Sciatic nerve (tissue), 2 donors: ENCODE measurements at regions not wholly inside any gene's neighbourhood (a gene's known extent, or its start where the extent isn't known, plus 50 kb on each side); places are given as distances from the start of the nearest gene placed in this dataset.
"Not testable (repeated sequence)": the region's sequence is repeated elsewhere in the genome, so short reads cannot be mapped to it uniquely, and the experiment has no call there.

ENCODE experiments used
- ATAC-seq: fragments of 200-7000 bp; cut with Tn5 transposase; one replicate; pipeline ENCODE4 v1.9.1; 2020; ENCODE audit warnings: mild to moderate bottlenecking, moderate library complexity
- DNase-seq: peaks from one replicate; pipeline ENCODE4 v3.0.0-alpha.2; 2020; ENCODE audit warnings: low spot score
- intact Hi-C: fragments of 100-400 bp; cut with DNase I; formaldehyde crosslinking; loops from one replicate; pipeline ENCODE4 v1.14.2; 2022
- donor health status: DM: no; HTN: no; CAD: no.
- donor health status: DM: no; HTN: no; CAD: no.

- intact Hi-C loops = no loop called here
- no peak for ATAC-seq
- DNase-seq = no peak
Observed at GRCh38 chr11:34001557-34002064, 49.9 kb upstream of the CAPRIN1 start.

GRCh38 chr11:33999393-33999792 lies 52.1 kb upstream of the CAPRIN1 start:
- no peak for DNase-seq
- ATAC-seq = no peak
- intact Hi-C loops = loop anchor here (5.0 kb wide), 2 partner anchors 363 to 1338 kb away; no protein-coding TSS in a partner anchor

DNA sequence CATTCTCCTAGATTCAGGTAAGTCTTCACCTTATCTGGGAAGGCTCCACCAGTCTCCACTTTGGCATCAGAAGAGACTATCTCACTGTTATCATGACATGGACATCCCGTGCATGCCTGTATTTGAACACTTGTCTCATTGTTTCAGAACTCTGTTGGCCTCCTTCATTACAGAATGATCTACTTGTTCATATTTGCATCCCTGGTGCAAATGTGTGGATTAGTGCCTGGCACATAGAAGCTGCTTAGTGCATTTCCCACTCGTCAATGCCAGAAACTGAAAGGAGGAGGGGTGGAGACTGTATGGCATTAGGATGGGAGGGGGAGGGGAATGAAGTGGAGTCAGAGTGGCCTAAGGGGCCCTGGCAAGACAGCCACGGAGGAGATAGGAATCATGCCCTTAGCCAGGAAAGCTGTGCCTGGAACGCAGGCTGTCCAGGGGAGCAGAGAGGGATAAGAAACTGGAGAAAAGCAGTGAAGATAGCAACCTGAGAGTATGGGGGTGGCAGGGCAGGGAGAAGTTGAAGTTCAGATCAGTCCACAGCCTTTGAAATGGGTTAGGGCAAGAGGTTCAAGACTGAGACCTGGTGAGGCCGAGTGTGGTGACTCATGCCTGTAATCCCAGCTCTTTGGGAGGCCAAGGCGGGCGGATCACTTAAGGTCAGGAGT lies 53.8 kb upstream of the CAPRIN1 start:
- DNase-seq (no peak), ATAC-seq (no peak)
- intact Hi-C loops = loop anchor here (5.0 kb wide), 2 partner anchors 365 to 1340 kb away; no protein-coding TSS in a partner anchor

GRCh38 chr11:33996498-33997454 lies 54.8 kb upstream of the CAPRIN1 start:
- intact Hi-C loops = loop anchor here (5.0 kb wide), 2 partner anchors 366 to 1341 kb away; no protein-coding TSS in a partner anchor
- DNase-seq (peak; percentile 79), ATAC-seq (peak; percentile 93)

DNA sequence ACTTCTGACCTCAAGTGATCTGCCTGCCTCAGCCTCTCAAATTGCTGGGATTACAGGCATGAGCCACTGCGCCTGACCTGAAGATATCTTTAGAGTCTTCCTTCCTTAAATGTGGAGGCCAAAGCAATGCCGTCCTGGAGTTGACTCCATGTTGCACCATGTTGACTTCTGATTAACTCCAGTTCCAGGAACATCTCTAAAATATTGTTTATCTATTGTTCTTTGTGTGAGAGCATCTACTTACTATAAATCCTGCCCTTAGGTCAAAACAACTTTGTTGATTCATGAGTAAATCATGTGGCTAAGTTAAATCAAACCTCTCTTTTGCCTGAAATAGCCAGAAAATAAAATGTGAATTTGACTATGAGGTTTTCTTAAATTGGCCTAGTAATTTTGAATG lies 56.6 kb upstream of the CAPRIN1 start:
- no peak for ATAC-seq
- DNase-seq = no peak
- intact Hi-C loops = loop anchor here (5.0 kb wide), 2 partner anchors 367 to 1342 kb away; no protein-coding TSS in a partner anchor

- ATAC-seq, intact Hi-C loops, DNase-seq: not testable (repeated sequence)
Observed at GRCh38 chr11:33991136-33991535, 60.4 kb upstream of the CAPRIN1 start.

GRCh38 chr11:33990131-33990530 lies 61.4 kb upstream of the CAPRIN1 start:
- DNase-seq, intact Hi-C loops, ATAC-seq: not testable (repeated sequence)

- ATAC-seq = no peak
- intact Hi-C loops = loop anchor here (10.0 kb wide), 1 partner anchor 135 kb away; no protein-coding TSS in a partner anchor
- DNase-seq = no peak
Observed at GRCh38 chr11:33989461-33989860, 62.1 kb upstream of the CAPRIN1 start.

- DNase-seq = no peak
- ATAC-seq = no peak
- intact Hi-C loops = loop anchor here (10.0 kb wide), 1 partner anchor 134 kb away; no protein-coding TSS in a partner anchor
Observed at GRCh38 chr11:33988586-33989370, 62.8 kb upstream of the CAPRIN1 start.

DNA sequence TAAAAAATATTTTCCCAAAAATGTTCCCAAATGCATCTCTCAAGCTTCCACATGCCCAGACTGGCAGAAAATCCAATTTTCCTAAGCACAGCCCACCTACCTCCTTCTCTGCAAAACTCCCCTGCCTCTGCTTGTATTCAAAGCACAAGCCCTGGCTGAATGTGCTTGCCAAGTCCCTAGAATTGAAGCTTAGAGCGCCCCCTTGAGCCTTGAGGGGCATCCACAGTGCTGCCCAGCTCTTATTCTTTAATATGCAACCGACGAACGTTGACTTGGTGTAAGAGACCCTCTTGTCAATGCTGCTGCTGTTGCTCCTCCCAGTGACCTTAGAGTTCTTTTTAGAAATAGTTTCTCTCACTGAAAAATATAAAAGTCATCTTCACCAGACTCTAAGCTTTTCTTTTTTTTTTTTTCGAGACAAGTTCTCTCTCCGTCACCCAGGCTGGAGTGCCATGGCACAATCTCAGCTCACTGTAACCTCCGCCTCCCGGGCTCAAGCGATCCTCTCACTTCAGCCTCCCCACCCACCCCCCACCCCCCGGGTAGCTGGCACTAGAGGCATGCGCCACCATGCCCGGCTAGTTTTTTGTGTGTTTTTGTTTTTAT lies 63.5 kb upstream of the CAPRIN1 start:
- peak; percentile 79 for ATAC-seq
- DNase-seq = peak; percentile 85
- intact Hi-C loops = loop anchor here (10.0 kb wide), 1 partner anchor 133 kb away; no protein-coding TSS in a partner anchor

GRCh38 chr11:33987545-33987944 lies 64.0 kb upstream of the CAPRIN1 start:
- intact Hi-C loops = loop anchor here (10.0 kb wide), 1 partner anchor 133 kb away; no protein-coding TSS in a partner anchor
- DNase-seq (no peak), ATAC-seq (no peak)

DNA sequence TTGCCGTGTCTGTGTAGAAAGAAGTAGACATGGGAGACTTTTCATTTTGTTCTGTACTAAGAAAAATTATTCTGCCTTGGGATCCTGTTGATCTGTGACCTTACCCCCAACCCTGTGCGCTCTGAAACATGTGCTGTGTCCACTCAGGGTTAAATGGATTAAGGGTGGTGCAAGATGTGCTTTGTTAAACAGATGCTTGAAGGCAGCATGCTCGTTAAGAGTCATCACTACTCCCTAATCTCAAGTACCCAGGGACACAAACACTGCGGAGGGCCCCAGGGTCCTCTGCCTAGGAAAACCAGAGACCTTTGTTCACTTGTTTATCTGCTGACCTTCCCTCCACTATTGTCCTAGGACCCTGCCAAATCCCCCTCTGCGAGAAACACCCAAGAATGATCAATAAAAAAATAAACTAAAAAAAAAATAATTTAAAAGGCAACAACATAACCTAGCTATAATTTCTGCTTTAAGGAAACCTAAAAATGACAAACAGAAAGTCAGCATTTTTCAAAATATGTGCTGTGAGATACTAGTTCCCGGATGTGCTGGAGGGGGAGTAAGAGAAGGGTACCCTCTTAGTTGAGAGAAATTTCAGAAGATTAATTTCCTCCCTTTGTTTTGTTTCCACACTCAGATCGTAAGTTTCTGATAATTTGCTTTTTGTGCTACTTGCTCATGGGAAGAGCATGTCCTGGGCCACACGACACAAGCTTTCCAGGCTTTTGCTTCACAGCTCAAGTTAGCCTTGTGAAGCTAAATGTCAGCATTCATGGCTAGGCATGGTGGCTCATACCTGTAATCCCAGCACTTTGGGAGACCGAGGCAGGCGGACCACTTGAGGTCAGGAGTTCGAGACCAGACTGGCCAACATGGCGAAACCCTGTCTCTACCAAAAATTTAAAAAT lies 64.7 kb upstream of the CAPRIN1 start:
- ATAC-seq, DNase-seq: not testable (repeated sequence)
- intact Hi-C loops = loop anchor here (10.0 kb wide), 1 partner anchor 132 kb away; no protein-coding TSS in a partner anchor

GRCh38 chr11:33984682-33985389 lies 66.7 kb upstream of the CAPRIN1 start:
- DNase-seq = no peak
- intact Hi-C loops = loop anchor here (10.0 kb wide), 1 partner anchor 130 kb away; no protein-coding TSS in a partner anchor
- ATAC-seq = no peak

DNA sequence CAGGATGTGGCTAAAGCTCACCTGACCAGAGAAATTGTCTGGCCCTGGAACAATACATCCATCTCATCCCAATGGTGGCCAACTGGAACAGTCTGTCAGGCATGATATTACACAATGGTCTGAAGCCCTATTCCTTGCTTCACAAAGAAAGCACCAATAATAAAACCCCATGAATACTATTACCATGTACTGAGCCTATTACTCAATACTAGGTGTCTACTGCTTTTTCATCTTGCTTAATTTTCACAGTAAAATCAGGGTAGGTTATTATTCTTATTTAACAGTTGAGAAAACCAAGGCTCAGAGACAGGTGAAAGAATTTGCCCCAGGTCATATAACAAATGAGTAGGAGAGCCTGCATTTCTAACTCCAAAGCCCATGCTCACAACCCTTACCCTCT lies 68.9 kb upstream of the CAPRIN1 start:
- ATAC-seq (no peak), DNase-seq (no peak)
- intact Hi-C loops = loop anchor here (10.0 kb wide), 1 partner anchor 128 kb away; no protein-coding TSS in a partner anchor

- no peak for ATAC-seq
- intact Hi-C loops = loop anchor here (10.0 kb wide), 1 partner anchor 126 kb away; no protein-coding TSS in a partner anchor
- DNase-seq = no peak
Observed at GRCh38 chr11:33980897-33981296, 70.6 kb upstream of the CAPRIN1 start.

GRCh38 chr11:33978376-33978775 lies 73.2 kb upstream of the CAPRIN1 start:
- no peak for DNase-seq
- intact Hi-C loops = no loop called here
- no peak for ATAC-seq
